NB4 (cell line): ENCODE measurements at regions not wholly inside any gene's neighbourhood (a gene's known extent, or its start where the extent isn't known, plus 50 kb on each side); places are given as distances from the start of the nearest gene placed in this dataset.

Experiments used
- MAX ChIP-seq: IDR thresholded peaks from 2 replicates; pipeline ENCODE4 v1.6.1; 2011; ENCODE audit warnings: low read depth, low read length
- POLR2A ChIP-seq: IDR thresholded peaks from 2 replicates; pipeline ENCODE4 v1.6.1; 2011; ENCODE audit warnings: mild to moderate bottlenecking; ENCODE audit not compliant: insufficient read length; ENCODE audit errors: extremely low read depth
- TF ChIP-seq, protein P1 (sequence below): IDR thresholded peaks from one replicate; pipeline ENCODE4 v1.5.1; 2012; ENCODE audit warnings: low read depth, low read length

DNA sequence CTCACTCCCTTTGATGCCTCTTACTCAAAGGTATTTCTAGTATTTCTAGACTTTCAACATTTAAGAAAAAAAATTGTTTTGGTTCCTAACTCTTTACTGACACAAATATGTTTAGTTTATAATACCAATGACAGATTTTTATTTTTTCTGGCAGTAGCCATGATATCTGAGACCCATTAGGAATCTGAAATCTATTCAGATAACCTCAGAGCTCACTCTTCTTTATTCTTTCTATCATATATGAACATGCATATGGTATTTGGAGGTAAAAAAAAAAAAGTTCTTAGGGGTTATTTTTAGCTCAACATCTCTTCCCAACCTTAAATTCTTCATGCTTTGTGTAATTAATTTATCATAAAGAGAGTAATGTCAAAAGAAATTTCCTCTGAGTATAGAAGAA lies 465.5 kb downstream of the CDH2 start:
- TF ChIP-seq, protein P1, sequence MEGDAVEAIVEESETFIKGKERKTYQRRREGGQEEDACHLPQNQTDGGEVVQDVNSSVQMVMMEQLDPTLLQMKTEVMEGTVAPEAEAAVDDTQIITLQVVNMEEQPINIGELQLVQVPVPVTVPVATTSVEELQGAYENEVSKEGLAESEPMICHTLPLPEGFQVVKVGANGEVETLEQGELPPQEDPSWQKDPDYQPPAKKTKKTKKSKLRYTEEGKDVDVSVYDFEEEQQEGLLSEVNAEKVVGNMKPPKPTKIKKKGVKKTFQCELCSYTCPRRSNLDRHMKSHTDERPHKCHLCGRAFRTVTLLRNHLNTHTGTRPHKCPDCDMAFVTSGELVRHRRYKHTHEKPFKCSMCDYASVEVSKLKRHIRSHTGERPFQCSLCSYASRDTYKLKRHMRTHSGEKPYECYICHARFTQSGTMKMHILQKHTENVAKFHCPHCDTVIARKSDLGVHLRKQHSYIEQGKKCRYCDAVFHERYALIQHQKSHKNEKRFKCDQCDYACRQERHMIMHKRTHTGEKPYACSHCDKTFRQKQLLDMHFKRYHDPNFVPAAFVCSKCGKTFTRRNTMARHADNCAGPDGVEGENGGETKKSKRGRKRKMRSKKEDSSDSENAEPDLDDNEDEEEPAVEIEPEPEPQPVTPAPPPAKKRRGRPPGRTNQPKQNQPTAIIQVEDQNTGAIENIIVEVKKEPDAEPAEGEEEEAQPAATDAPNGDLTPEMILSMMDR, result no peak
- TF ChIP-seq POLR2A (no peak), MAX (no peak)
